ENCODE measurements at regions not wholly inside any gene's neighbourhood (a gene's known extent, or its start where the extent isn't known, plus 50 kb on each side); places are given as distances from the start of the nearest gene placed in this dataset.
"Not testable (repeated sequence)": the region's sequence is repeated elsewhere in the genome, so short reads cannot be mapped to it uniquely, and the experiment has no call there.

DNA sequence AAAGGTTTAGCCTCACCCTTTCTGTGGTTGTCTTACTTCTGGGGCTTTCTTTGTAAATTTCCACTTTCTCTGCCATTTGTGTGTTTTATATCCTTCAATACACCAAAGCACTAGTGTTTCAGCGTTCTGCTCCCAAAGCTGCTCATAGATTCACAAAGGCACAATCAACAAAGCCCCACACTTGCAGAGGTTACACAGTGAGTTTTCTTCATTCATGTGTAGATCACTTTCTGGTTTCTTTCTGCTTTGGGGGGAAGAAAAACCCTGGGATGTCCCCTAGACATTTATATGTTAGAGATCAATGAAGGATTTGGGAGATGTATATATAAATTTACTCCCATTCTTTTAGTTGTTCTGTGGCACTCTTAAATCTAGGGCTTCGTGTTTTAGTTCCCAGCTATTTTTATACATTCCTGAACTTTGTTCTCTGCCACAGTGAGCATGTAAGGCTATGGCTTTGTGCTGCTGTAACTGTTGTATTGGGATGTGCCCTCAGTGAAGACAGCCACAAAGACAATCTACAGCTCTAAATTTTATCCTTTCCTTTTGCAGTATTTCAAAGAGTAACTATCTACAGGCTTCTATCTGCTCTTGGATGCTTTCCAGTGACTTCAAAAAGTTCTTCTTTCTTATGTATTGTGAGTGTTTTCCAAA is 636.5 kb downstream of the ZBBX start:
- no peak for DNase-seq
- in situ Hi-C loops (cut with MboI; ENCODE audit: low pct_unique_long_range_greater_than_20kb, low sequenced_read_pairs) = no loop called here

- in situ Hi-C loops (cut with MboI; ENCODE audit: low pct_unique_long_range_greater_than_20kb, low sequenced_read_pairs) = no loop called here
- DNase-seq = no peak
These were observed 645.4 kb downstream of the ZBBX start for GRCh38 chr3:166734734-166735133.

DNA sequence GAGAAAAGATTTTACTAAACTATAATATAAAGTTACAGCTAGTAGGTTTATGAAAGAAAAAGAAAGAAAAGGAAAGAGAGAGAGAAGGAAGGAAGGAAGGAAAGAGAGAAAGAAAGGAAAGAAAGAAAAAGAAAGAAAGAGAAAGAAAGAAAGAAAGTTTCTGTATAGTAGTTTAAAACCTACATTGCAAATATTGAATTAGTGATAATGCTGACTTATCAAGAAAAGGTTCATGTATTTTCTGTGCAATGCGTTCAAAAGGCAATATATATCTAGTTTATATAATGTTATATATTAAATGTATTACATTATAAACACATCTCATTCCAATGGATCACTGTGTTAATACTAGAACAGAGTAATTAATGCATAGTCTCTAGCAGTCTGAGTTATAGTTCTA is 648.4 kb downstream of the ZBBX start:
- no peak for DNase-seq
- in situ Hi-C loops (cut with MboI; ENCODE audit: low pct_unique_long_range_greater_than_20kb, low sequenced_read_pairs) = no loop called here

GRCh38 chr3:166721466-166721865 is 658.6 kb downstream of the ZBBX start:
- in situ Hi-C loops (cut with MboI; ENCODE audit: low pct_unique_long_range_greater_than_20kb, low sequenced_read_pairs) = no loop called here
- DNase-seq = no peak

DNA sequence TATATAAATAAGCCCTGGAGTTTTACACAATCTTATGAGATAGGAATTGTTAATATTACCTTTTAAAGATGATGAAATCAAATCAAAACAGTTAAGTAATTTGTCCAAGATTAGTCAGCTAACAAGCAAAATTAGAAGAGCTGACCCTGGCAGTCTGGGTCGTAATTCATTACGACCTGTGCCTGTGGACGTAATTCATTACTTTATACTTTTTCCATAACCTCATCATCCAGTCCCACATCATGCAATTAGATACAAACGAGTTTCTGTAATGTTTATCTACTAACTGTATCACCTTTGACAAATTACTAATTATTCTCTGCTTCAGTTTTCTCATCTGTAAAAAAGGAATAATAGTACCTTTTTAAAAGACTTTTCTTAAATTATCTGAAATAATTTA is 665.9 kb downstream of the ZBBX start:
- DNase-seq = no peak
- in situ Hi-C loops (cut with MboI; ENCODE audit: low pct_unique_long_range_greater_than_20kb, low sequenced_read_pairs) = no loop called here

DNA sequence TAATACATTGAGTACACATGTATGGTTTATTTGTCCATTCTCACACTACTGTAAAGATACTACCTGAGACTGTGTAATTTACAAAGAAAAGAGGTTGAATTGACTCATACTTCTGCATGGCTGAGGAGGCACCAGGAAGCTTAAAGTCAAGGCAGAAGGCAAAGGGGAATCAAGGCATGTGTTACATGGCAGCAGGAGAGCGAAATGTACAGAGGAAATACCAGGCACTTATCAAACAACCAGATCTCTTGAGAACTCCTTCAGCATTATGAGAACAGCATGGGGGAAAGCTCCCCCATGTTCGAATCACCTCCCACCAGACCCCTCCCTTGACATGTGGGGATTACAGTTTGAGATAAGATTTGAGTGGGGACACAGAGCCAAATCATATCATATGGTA is 666.3 kb downstream of the ZBBX start:
- DNase-seq = no peak
- in situ Hi-C loops (cut with MboI; ENCODE audit: low pct_unique_long_range_greater_than_20kb, low sequenced_read_pairs) = no loop called here

GRCh38 chr3:166706094-166706493 is 674.0 kb downstream of the ZBBX start:
- in situ Hi-C loops (cut with MboI; ENCODE audit: low pct_unique_long_range_greater_than_20kb, low sequenced_read_pairs) = no loop called here
- DNase-seq = no peak

DNA sequence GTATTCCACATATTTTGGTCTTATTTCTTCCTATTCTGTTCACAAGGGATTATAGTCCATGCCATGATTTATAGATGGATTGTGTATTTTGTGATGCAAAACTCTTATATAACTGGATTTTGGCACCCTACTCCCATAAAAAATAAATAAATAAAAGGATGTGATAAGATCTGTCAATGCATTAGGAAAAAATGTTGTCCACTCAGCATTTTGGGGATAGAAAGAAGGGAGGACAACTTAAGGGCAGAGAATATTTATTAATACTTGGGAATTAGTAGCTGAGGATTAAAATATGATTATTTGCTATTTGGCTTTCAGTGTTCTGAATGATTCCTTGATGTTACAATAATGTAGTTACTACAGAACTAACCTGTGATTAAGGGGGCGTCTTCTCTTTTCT is 682.6 kb downstream of the ZBBX start:
- in situ Hi-C loops (cut with MboI; ENCODE audit: low pct_unique_long_range_greater_than_20kb, low sequenced_read_pairs) = no loop called here
- DNase-seq = no peak

- DNase-seq = no peak
- in situ Hi-C loops (cut with MboI; ENCODE audit: low pct_unique_long_range_greater_than_20kb, low sequenced_read_pairs) = no loop called here
These were observed 684.0 kb downstream of the ZBBX start for GRCh38 chr3:166696103-166696502.

DNA sequence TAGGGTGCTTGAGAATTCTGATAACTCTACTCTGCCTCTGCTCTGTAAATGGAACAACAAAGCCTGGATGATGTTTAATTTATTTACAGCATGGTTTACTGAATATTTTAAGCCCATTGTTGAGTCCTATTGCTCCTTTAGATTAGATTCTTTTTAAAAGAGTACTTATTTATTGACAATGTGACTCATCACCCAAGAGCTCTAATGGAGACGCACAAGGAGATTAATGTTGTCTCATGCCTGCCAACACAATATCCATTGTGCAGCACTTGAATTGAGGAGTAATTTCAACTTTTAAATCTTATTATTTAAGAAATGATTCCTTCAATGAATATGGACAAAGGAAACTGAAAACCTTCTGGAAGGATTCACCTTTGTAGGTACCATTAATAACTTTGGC is 691.4 kb downstream of the ZBBX start:
- no peak for DNase-seq
- in situ Hi-C loops (cut with MboI; ENCODE audit: low pct_unique_long_range_greater_than_20kb, low sequenced_read_pairs) = no loop called here

- no peak for DNase-seq
- in situ Hi-C loops (cut with MboI; ENCODE audit: low pct_unique_long_range_greater_than_20kb, low sequenced_read_pairs) = no loop called here
These were observed 694.9 kb downstream of the ZBBX start for GRCh38 chr3:166685246-166685645.

DNA sequence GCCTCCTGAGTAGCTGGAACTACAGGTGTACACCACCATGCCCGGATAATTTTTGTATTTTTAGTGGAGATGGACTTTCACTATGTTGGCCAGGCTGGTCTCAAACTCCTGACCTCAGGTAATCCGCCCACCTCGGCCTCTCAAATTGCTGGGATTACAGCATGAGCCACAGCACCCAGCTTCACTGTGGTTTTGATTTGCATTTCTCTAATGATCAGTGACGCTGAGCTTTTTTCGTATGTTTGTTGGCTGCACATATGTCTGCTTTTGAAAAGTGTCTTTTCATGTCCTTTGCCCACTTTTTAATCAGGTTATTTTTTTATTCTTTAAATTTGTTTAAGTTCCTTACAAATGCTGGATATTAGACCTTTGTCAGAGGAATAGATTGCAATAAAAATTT is 696.0 kb downstream of the ZBBX start:
- in situ Hi-C loops (cut with MboI; ENCODE audit: low pct_unique_long_range_greater_than_20kb, low sequenced_read_pairs); DNase-seq: not testable (repeated sequence)

DNA sequence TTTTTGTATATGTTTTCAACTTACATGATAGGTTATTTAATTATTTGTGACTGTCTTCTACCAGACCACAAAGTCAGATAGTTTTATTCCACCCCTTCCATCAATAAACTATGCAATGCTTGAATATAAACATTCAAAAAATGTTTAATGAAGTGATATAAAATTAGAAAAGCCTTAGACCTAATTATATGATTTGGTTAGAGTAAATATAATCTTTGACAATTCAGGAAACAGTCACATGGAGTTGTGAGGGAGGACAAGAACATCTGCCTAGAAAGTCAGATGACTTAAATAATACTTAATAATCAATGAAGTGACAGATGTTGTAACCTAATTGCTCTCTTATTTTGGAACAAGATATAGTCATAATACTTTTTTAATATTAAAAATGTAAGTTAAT is 710.3 kb downstream of the ZBBX start:
- DNase-seq = no peak
- in situ Hi-C loops (cut with MboI; ENCODE audit: low pct_unique_long_range_greater_than_20kb, low sequenced_read_pairs) = no loop called here

GRCh38 chr3:166663194-166663593 is 716.9 kb downstream of the ZBBX start:
- DNase-seq = no peak
- in situ Hi-C loops (cut with MboI; ENCODE audit: low pct_unique_long_range_greater_than_20kb, low sequenced_read_pairs) = no loop called here

GRCh38 chr3:166661621-166662020 is 718.5 kb downstream of the ZBBX start:
- in situ Hi-C loops (cut with MboI; ENCODE audit: low pct_unique_long_range_greater_than_20kb, low sequenced_read_pairs) = no loop called here
- DNase-seq = no peak

DNA sequence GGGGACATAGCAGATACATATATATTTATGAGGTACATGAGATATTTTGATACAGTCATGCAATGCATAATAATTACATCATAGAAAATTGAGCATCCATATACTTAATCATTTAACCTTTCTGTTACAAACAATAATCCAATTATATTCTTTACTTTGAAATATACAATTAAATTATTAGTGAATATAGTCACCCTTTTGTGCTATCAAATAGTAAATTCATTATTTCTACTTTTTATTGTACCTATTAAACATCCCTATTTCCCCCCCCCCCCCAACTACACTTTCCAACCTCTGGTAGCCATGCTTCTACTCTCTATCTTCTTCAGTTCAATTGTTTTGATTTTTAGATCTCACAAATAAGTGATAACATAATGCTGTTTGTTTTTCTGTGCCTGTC is 719.1 kb downstream of the ZBBX start:
- in situ Hi-C loops (cut with MboI; ENCODE audit: low pct_unique_long_range_greater_than_20kb, low sequenced_read_pairs) = no loop called here

DNA sequence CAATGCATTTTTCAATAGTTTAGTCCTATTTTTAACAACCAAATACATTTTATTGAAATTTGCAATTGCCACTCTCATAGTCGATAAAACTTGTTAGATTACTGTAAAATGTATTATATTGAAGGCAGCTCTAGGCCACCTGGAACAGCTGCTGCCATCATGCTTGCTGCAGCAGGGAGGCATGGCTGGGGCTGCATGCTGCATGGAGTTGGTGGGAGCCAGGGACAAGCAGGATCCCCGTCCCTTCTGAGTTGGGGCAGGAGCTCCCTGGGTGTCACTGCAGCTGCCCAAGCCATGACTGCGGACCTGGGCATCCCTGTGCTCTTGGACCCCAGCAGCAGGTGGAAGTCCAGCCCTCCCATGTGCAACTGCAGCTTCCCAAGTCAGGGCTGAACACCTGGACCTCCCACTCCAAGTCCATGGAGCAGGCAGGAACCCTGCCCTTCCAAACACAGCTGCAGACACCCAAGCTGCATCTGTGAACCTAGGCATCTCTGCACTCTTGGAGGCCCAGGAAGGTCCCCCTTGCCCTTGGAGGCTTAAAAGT is 742.0 kb downstream of the ZBBX start:
- in situ Hi-C loops (cut with MboI; ENCODE audit: low pct_unique_long_range_greater_than_20kb, low sequenced_read_pairs) = no loop called here
- no peak for DNase-seq

More for the DNA sequence above, 719.1 kb downstream of the ZBBX start:
- DNase-seq = no peak

DNA sequence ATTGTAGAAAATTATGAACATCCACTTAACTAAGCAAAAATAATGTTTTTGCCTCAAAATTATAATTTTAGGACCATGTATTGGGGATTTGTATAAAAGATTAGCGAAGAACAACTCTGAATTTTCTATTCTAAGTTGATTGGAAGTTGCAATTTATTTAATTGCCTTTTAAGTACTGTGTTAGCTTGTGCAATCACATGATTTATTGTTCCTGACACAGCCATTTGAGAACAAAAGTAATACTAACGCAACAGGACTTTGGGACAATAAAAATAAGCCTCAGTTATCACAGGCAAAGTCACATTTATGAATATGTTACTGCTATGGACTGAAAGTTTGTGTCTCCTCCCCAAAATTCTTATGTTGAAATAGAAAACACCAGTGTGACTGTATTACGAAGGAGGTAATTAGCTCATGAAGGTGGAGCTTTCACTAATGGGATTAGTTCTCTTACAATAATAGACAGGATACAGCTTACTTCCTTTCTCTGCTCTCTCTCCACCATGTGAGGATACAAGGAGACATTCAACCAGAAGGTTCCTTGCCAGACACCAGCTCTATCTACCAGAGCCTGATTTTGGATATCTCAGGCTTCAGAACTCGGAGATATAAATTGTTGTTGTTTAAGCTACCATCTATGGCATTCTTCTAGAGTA is 745.9 kb downstream of the ZBBX start:
- DNase-seq = no peak
- in situ Hi-C loops (cut with MboI; ENCODE audit: low pct_unique_long_range_greater_than_20kb, low sequenced_read_pairs) = no loop called here

DNA sequence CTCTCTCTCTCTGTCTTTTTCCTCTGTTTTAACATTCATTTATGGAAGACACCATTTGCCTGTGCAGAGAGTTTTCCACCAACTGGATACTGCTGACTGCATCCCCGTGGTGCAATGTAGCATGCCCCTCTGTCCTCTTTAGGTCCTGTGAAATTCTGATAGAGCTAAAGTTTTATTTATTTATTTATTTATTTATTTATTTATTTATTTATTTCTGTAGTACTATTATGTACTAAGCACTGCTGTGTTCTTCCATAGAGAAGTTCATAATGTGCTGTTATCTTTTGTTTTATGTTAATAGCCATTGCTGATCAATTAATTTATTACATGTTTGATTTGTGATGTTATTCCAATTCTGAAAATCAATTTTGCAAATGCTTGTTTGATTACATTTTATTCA is 749.9 kb downstream of the ZBBX start:
- in situ Hi-C loops (cut with MboI; ENCODE audit: low pct_unique_long_range_greater_than_20kb, low sequenced_read_pairs) = no loop called here
- DNase-seq = no peak

DNA sequence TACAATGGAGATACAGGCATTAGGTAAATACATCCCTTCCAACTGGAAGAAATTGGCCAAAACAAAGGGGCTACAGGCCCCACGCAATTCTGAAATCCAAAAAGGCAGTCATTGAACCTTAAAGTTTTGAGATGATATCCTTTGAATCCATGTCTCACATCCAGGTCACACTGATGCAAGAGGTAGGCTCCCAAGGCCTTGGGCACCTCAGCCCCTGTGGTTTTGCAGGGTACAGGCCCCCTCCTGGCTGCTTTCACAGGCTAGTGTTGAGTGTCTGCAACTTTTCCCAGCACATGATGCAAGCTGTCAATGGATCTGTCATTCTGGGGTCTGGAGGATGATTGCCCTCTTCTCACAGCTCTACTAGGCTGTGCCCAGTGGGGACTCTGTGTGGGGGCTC is 766.7 kb downstream of the ZBBX start:
- in situ Hi-C loops (cut with MboI; ENCODE audit: low pct_unique_long_range_greater_than_20kb, low sequenced_read_pairs) = no loop called here
- DNase-seq = no peak

DNA sequence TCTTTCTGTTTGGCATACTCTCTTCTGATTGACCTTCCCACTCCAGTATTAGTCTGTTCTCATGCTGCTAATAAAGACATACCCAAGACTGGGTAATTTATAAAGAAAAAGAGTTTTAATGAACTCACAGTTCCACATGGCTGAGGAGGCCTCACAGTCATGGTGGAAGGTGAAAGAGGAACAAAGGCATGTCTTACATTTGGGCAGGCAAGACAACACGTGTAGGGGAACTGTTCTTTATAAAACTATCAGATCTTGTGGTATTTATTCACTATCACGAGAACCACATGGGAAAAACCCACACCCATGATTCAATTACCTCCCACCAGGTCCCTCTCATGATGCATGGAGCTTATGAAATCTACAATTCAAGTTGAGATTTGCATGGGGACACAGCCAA is 767.3 kb downstream of the ZBBX start:
- DNase-seq; in situ Hi-C loops (cut with MboI; ENCODE audit: low pct_unique_long_range_greater_than_20kb, low sequenced_read_pairs): not testable (repeated sequence)

All from KBM-7 (cell line).